Activated naive CD4-positive, alpha-beta T cell treated with anti-CD3 and anti-CD28 coated beads, Interleukin-2, amount 50 U/mL, for 24 hours (primary cell): ENCODE measurements at regions not wholly inside any gene's neighbourhood (a gene's known extent, or its start where the extent isn't known, plus 50 kb on each side); places are given as distances from the start of the nearest gene placed in this dataset.
"Not testable (repeated sequence)": the region's sequence is repeated elsewhere in the genome, so short reads cannot be mapped to it uniquely, and the experiment has no call there.

Experiments used
- H3K27ac Mint-ChIP-seq: one replicate; pipeline ENCODE4 v1.8.0; 2021; ENCODE audit warnings: mild to moderate bottlenecking, mixed read lengths
- H3K27me3 Mint-ChIP-seq: one replicate; pipeline ENCODE4 v1.8.0; 2021; ENCODE audit warnings: mixed read lengths
- H3K36me3 Mint-ChIP-seq: one replicate; pipeline ENCODE4 v1.8.0; 2021; ENCODE audit warnings: mixed read lengths
- H3K4me1 Mint-ChIP-seq: one replicate; pipeline ENCODE4 v1.8.0; 2021; ENCODE audit warnings: mixed read lengths
- H3K4me3 Mint-ChIP-seq: one replicate; pipeline ENCODE4 v1.8.0; 2021; ENCODE audit warnings: mild to moderate bottlenecking, mixed read lengths
- H3K9me3 Mint-ChIP-seq: one replicate; pipeline ENCODE4 v1.8.0; 2021; ENCODE audit warnings: mixed read lengths

- Mint-ChIP-seq H3K4me3 (no peak overlapping the region), H3K36me3 (no peaks in the 10 kb centered on the region), H3K27me3 (no peaks in the 10 kb centered on the region), H3K4me1 (no peaks in the 10 kb centered on the region), H3K27ac (no peak overlapping the region), H3K9me3 (no peaks in the 10 kb centered on the region)
Observed at GRCh38 chr10:118805146-118805545, 50.4 kb upstream of the CACUL1 start.

DNA sequence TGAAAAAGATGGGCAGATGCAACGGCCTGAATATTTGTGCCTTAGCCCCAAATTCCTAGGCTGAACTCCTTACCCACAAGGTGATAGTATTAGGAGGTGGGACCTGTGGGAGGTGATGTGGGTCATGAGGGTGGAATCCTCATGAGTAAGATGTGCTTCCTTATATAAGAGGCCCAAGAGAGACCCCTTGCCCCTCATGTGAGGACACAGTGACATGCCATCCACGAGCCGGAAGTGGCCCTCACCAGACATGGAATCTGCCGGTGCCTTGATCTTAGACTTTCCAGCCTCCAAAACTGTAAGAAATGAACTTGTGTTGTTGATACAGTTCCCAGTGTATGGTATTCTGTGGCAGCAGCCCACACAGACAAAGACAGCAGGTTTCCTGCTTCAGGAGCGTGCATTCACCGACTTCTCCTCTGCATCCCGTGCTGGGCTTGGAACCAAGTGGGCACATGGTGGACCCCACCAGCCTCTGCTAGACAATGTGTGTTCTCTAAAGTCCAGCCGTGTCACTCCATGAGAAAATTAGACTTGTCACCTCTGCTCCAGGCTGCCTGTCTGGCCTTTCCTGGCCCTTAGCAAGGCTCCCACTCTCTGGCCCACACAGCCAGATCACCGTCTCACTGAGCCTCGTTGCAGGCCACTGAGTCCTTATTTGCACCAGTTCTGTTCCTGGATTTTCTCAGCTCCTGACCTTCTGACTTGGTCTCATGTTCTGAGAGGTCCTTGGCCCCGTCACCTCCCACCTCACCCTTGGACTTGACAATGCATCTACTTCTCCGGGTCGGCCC lies 52.9 kb upstream of the CACUL1 start:
- Mint-ChIP-seq H3K36me3 (no peaks in the 10 kb centered on the region), H3K9me3 (no peaks in the 10 kb centered on the region), H3K4me1 (no peaks in the 10 kb centered on the region), H3K27me3 (no peaks in the 10 kb centered on the region), H3K27ac (no peak overlapping the region), H3K4me3 (no peak overlapping the region)

- Mint-ChIP-seq H3K27me3 (no peaks in the 10 kb centered on the region), H3K36me3 (no peaks in the 10 kb centered on the region), H3K4me1 (no peaks in the 10 kb centered on the region), H3K4me3 (no peak overlapping the region), H3K9me3 (no peaks in the 10 kb centered on the region), H3K27ac (no peak overlapping the region)
Observed at GRCh38 chr10:118808601-118809356, 54.0 kb upstream of the CACUL1 start.

DNA sequence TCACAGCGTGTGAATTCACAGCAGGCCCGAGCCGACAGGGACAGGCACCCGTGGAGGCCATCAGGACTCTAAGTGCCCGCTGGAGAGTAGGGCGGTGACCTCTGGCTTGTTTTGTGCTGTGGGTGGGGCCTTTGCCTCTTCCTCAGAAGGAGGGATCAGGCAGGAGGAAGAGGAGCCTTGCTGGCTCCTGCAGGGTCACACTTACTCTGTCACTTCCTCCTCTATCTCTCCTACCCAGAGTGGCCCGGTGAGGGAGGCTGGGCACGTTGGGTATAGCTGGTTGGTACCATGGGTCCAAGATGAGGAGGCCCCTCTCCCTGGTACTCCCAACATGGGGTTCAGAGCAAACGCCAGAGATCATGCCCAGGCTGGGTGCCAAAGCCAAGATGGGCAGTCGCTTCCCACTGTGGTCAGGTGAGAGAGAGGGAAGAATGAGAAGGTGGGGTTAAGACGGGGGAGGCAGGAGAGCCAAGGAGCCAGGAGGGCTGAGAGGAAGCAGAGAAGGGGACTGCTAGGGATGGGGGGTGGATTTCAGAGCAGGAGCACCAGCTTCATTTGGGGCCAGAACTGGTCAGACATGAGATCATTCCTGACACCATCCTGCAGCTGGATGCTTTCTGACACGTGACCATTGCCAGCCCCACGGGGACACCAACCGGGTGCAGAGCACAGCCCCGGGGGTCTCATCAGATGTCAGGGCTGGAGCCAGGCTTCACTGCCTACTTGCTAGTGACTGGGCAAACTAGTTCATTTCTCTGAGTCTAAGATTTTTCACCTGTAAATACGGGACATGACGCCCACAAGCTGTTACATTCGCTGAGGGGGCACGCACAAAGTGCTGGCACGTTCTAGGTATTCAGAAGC lies 54.8 kb upstream of the CACUL1 start:
- Mint-ChIP-seq H3K27me3 (no peaks in the 10 kb centered on the region), H3K4me1 (no peaks in the 10 kb centered on the region), H3K36me3 (no peaks in the 10 kb centered on the region), H3K9me3 (no peaks in the 10 kb centered on the region), H3K4me3 (no peak overlapping the region), H3K27ac (no peak overlapping the region)

DNA sequence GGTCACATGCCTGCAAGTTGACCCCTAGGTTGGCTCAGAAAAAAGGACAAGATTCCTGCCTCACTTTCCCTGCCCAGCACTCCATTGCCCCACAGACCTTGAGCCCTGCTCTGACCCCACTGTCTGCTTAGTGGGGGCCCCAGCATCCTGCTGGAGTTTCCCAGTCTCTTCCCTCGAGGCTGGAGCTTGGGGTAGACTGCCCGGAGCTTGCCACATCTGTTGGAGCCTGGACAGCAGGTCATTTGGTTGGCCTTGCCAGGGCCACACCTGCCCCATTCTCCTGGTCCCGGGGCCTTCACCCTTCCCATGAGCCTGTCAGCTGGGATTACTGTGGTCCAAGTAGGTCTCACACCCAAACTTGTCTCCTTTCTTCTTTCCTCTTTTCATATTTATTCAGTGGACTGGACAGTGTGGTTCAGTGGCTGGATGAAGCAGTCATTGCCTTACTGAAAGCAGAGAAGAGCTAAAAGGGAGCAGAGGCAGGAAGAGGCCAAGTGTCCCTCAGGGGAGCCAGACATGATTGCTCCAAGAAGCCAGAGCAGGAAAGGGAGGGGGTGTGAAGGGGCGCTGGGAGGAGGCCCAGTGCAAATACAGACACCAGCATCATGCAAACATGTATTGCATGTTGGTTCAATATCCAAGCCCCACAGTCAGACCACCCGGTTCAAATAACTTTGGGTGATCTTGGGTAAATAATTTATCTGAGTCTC lies 56.2 kb upstream of the CACUL1 start:
- no peaks in the 10 kb centered on the region for H3K27me3 Mint-ChIP-seq
- no peaks in the 10 kb centered on the region for H3K4me1 Mint-ChIP-seq
- no peak overlapping the region for H3K4me3 Mint-ChIP-seq
- no peaks in the 10 kb centered on the region for H3K9me3 Mint-ChIP-seq
- H3K27ac Mint-ChIP-seq, result no peak overlapping the region
- no peaks in the 10 kb centered on the region for H3K36me3 Mint-ChIP-seq

GRCh38 chr10:118811675-118812392 lies 57.1 kb upstream of the CACUL1 start:
- H3K9me3 Mint-ChIP-seq, result no peaks in the 10 kb centered on the region
- no peaks in the 10 kb centered on the region for H3K36me3 Mint-ChIP-seq
- H3K27me3 Mint-ChIP-seq, result no peaks in the 10 kb centered on the region
- H3K4me1 Mint-ChIP-seq, result no peaks in the 10 kb centered on the region
- no peak overlapping the region for H3K4me3 Mint-ChIP-seq
- no peak overlapping the region for H3K27ac Mint-ChIP-seq

GRCh38 chr10:118812393-118812740 lies 57.6 kb upstream of the CACUL1 start:
- Mint-ChIP-seq H3K27ac (no peak overlapping the region), H3K36me3 (no peaks in the 10 kb centered on the region), H3K4me3 (no peak overlapping the region), H3K9me3 (no peaks in the 10 kb centered on the region), H3K4me1 (no peaks in the 10 kb centered on the region), H3K27me3 (no peaks in the 10 kb centered on the region)

DNA sequence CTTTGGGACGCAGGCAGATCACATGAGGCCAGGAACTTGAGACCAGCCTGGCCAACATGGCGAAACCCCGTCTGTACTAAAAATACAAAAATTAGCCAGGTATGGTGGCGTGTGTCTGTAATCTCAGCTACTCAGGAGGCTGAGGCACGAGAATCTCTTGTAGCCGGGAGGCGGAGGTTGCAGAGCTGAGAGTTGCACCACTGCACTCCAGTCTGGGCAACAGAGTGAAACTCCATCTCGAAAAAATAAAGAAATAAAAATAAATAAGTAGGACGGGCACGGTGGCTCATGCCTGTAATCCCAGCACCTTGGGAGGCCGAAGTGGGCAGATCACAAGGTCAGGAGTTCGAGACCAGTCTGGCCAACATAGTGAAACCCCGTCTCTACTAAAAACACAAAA lies 58.2 kb upstream of the CACUL1 start:
- not testable (repeated sequence) for H3K4me3 Mint-ChIP-seq, H3K27ac Mint-ChIP-seq, H3K4me1 Mint-ChIP-seq, H3K9me3 Mint-ChIP-seq, H3K27me3 Mint-ChIP-seq, H3K36me3 Mint-ChIP-seq

- Mint-ChIP-seq H3K4me3 (no peak overlapping the region), H3K4me1 (no peaks in the 10 kb centered on the region), H3K27me3 (no peaks in the 10 kb centered on the region), H3K27ac (no peak overlapping the region), H3K9me3 (no peaks in the 10 kb centered on the region), H3K36me3 (no peaks in the 10 kb centered on the region)
Observed at GRCh38 chr10:118816471-118817168, 61.9 kb upstream of the CACUL1 start.

GRCh38 chr10:118817328-118818068 lies 62.7 kb upstream of the CACUL1 start:
- no peak overlapping the region for H3K4me3 Mint-ChIP-seq

DNA sequence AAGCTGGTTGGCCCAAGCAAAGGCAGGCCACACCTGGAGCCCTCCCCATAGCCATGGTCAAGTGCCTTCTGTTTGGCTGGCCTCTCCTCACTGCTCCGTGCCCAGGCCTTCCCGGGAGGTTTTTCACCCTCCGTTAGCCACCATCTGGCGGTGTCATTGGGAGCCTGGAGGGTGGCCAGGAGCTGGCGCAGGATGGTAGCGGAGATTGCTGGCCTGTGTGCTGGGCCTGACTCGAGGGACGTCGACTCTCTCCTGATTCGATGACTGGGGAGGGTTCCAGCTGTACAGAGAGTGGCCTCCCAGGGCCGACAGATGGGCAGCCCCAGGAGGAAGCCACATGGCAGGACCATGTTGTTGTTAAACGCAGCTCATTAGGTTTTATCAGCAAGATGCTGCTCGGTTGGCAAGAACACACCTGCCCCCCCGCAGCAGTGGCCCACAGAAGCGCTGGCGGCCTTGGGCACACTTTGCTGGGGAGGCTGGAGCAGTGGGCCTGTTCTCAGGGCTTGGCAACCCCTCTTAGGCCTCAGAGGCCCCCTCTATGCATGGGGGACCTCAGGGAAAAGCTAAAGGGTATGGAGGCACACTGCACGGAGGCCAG lies 64.0 kb upstream of the CACUL1 start:
- Mint-ChIP-seq H3K4me3 (no peak overlapping the region), H3K27ac (no peak overlapping the region), H3K9me3 (no peaks in the 10 kb centered on the region), H3K4me1 (no peaks in the 10 kb centered on the region), H3K36me3 (no peaks in the 10 kb centered on the region), H3K27me3 (no peaks in the 10 kb centered on the region)

More at GRCh38 chr10:118817328-118818068, 62.7 kb upstream of the CACUL1 start:
- H3K4me1 Mint-ChIP-seq, result no peaks in the 10 kb centered on the region
- H3K27ac Mint-ChIP-seq, result no peak overlapping the region
- no peaks in the 10 kb centered on the region for H3K9me3 Mint-ChIP-seq
- no peaks in the 10 kb centered on the region for H3K36me3 Mint-ChIP-seq
- no peaks in the 10 kb centered on the region for H3K27me3 Mint-ChIP-seq

DNA sequence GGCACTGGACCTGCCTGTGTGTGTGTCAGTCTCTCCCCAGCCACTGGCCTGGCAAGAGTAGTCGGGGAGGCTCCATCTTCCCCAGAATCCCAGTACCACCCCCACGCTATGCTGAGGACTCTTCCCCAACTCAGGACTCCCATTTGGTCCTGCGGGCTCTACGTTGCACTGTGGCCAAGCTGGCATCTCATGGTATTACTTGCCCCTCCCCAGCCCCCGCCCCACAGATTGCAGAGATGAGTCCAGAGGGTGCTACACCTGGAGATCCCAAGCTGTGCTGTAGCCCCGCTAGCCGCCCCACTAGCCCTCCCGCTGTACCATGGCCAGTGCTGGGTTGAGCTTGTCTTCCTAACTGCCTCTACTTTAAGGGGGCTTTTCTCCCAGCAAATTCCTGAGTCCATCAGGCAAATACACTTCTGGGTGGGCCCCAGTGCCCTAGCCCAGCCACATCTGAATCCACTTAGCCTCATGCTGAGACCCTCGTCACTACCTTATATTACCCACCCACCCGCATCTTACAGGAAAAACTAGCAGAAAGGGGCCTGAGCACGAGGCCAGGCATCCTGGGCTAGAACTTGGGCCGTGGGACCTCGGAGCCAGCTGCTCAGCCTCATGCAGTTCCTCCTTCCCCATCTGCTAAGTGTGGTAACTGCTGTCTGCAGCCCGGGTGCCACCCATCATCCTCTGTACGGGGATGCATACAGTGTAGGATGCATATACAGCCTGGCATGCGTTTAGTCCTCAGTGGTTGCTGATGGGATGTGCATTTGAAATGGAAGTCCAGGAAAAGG lies 65.8 kb upstream of the CACUL1 start:
- Mint-ChIP-seq H3K27me3 (no peaks in the 10 kb centered on the region), H3K27ac (no peak overlapping the region), H3K4me1 (no peaks in the 10 kb centered on the region), H3K36me3 (no peaks in the 10 kb centered on the region), H3K9me3 (no peaks in the 10 kb centered on the region), H3K4me3 (no peak overlapping the region)
